ENCODE measurements at regions not wholly inside any gene's neighbourhood (a gene's known extent, or its start where the extent isn't known, plus 50 kb on each side); places are given as distances from the start of the nearest gene placed in this dataset.
"Not testable (repeated sequence)": the region's sequence is repeated elsewhere in the genome, so short reads cannot be mapped to it uniquely, and the experiment has no call there.

DNA sequence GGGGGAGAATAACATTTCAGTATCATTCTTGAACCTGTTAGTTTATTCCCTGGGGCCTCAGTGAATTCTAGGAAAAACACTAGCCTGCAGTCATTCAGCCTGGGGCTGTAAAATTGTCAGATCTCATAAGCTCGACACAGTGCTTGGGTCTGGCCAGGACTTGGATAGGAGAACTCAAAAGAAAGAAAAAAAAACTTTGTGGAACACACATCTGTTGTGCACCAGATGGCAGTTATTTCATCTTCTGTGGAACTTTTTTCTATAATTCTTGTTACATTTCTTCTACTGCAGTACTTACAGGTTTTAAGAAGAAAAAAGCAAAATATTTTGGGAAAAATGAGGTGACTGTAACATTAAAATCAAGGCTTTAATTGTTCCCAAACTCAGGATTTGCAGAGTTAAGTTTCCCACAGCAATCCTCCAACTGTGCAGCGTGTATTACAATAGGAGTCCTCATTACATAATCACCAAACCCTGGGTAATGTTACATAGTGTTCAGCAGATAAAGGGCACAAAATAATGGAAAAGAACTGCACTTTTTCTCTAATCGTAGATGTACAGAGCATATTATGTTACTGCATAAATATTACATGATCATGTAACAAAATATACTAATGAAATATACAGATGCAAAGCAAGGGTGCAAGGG lies 531.1 kb upstream of the CITED2 start:
- peak; percentile 74 for DNase-seq

DNA sequence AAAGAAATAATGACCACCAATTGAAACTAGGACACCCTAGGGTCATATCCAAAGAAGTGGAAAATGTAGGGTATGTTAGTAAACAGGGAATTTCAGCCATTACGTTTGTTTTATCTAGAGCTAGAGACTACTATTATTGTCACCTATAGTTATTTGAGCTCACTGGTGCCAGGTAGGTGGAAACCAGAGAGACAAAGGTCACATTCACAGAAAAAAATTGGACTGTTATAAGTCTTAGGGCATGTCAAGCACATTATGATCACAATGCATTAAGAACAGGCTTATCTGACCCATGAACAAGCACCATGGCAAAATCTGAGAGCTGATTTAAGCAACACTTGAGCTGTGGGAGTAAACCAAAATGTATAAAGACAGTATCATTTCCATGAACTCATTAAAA lies 530.1 kb upstream of the CITED2 start:
- no peak for DNase-seq

DNA sequence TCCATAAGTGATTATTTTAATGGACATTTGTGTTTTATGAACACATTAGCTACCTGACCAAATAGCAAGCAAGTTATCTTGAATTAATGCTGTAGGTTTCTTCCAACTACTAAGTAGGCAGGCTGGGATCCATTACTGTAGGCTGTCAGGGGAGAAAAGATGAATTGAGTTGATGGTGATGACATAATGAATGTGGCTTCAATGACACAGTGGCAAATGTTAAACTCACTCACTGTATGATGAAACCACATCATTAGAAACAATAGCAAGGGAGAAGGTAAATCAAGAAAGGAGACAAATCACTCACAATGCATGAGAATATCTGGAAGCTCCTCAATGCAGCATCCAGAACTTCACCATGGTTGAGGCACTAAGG lies 529.7 kb upstream of the CITED2 start:
- DNase-seq = no peak

DNA sequence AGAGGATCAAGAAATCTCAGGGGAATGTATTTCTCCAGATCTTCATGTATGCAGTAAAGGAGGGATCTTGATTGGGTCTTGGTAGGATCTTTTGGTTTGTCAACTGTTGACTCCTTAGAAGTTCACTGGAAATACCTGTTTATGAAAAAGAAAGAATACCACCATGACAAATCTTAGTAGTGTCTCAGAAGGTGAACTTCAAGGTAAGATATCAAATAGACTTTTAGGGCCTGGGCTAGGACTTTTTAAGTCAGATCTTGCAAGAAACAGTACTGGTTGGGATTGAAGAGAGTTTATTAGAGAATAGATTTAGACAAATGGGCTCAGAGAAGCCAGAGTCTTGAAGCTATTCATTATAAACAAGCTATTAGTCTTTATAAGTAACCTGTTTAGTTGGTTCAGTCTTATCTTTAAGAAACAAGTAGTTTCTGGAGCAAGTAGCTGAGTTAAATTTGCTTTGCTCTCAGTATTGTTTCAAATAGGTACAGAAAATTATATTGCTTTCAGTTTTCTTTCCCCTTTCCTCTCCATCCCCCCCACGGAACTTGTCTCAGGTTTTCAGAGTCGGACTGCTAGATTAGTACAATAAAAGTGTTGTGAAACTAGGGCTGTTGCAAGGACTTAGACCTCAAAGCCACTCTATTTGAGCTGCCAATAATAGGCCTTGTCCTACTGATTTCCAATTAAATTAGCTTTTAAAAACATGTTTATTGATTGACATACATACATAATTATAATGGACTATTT lies 529.1 kb upstream of the CITED2 start:
- DNase-seq = no peak

- no peak for DNase-seq
Measured at GRCh38 chr6:139895205-139895793, 520.9 kb upstream of the CITED2 start.

- DNase-seq = no peak
Measured at GRCh38 chr6:139894271-139894670, 519.8 kb upstream of the CITED2 start.

DNA sequence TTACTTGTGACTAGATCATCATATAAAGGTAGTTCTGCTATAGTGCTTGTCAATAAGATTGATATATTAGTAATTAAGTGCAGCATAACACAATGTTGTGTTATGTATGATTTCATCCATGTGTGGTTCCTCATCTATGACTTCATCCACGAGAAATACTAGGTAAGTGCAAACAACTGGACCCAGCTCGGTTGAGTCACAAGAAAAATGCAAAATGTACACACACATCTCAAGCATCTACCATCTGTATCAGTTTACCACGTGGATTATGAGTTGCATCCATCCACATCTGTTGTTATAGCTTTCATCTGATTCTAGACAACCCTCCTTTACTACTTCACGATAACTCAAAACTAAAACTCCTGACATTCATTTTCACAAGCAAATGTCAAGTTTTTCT lies 517.0 kb upstream of the CITED2 start:
- DNase-seq = no peak

- peak; percentile 54 for DNase-seq
Measured at GRCh38 chr6:139888681-139889122, 514.3 kb upstream of the CITED2 start.

DNA sequence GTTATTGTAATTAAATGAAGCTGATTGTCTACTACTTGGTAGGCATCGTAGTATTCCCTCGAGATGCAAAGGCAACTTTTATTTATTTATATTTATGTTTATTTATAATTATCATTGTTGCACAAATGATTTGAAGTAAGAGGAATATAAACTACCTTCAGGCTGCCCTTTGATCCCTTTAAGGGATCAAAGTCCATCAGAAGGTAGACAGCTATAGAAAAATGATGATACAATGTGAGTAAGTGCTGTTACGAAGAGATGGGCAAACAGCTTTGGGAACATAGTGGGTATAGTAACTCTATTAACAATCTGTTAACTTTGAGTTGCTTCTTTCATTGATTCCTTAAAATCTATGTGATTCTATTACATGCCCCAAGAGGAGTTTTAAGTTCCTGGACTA lies 512.8 kb upstream of the CITED2 start:
- DNase-seq = no peak

DNA sequence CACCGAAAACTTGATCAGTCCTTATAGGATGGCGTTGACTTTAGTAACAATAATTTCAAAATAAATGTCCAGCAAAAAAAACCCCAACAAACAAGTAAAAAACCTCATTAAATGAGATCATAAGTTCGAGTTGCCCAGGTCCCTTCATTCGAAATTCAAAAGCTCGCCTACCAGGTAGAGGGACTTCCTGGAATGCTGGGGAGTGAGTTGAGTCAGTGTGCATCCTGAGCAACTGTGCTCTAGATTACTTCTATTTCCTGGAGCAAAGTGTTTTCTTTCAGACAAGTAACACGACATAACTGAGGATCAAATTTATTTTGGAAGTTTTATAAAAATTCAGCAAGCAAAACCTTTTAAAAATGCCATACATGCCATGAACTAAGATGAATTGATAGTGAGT lies 511.9 kb upstream of the CITED2 start:
- DNase-seq = no peak

DNA sequence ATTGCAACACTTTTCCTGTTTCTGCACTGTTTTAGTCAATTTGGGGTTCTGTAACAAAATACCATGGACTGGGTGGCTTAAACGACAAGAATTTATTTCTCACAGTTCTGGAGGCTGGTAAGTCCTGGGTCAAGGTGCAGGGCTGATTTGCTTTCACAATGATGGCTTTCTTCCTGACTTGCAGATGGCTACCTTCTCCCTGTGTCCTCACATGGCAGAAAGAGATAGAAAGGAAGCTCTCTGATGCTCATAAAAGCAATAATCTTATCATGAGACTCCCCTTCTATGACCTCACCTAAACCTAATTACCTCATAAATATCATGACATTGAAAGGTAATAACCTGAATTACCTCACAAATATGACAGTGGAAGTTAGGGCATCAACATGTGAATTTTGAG lies 511.5 kb upstream of the CITED2 start:
- DNase-seq = no peak

GRCh38 chr6:139883776-139884175 lies 509.3 kb upstream of the CITED2 start:
- DNase-seq = no peak

DNA sequence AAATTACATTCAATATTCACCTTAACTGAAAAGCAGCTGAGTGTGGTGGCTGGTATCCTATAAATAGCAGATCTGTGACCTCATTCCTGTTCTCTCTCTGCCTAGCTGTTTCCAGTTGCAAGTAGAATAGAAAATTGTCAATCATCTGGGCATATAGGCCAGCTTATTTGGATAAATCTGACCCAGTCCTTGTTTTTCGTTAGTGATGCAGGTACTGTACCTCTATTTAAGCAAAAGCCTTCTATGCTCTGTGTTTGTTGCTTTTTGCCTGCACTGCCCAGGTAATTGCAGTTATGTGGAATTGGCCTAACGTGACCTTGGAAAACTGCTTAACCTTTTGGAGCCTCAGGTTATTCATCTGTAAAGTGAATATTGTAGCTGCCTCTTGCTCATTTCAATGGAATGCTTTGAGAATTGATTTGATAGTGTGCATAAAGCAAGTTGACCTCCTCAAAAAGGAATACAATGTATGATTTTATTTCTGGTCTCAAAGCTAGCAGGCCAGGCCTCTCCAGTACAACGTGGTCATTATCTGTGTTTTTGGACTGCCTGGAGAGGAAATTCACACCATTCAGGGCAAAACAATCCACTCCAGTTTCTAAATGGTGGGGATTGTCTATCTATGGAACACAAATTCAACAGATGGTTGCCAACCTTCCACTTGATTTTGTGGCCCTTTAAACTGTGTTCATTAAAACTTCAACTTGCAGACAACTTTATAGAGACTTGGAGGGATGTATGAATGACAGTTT lies 508.7 kb upstream of the CITED2 start:
- peak; percentile 63 for DNase-seq

DNA sequence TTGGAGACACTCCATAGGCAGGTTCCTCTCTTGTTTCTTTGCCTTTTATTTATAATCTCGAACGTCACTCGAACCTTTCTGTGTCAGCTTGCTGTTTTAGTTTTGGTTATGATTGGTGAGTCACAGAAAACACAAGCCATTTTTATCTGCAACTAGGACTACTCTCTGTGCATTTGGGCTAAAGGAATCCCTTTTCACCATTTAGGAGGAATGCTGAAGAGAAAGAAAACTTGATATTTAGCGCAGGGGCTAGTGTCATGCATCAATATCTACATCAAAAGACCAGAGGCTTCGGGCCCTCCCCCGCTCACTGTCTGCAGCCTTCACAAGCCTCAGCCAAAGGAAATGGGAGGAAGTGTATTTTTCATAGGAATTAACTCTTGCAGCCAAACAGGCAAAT lies 507.8 kb upstream of the CITED2 start:
- no peak for DNase-seq

DNA sequence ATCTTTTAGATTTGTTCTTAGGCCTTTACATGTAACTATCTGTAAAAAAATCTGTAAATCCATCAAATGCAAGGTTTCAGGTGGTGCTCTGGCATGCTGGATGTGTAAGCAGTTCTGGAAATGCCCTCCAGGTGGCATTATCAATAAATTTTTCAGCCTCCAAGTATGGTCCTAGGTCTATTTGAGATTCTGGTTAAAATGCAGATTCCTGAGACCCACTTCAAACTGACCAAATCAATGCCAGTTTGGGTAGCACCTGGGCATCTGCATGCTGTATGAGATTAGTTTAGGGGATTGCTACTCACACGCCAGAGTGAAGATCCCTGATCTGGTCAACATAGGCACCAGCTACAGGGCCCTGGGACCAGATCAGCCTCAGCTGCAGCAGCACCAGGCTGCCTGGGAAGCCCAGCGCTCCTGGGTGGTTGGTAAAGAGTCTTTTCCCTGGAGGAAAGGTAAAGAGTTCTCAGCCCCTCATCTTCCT lies 507.3 kb upstream of the CITED2 start:
- DNase-seq = peak; percentile 56

DNA sequence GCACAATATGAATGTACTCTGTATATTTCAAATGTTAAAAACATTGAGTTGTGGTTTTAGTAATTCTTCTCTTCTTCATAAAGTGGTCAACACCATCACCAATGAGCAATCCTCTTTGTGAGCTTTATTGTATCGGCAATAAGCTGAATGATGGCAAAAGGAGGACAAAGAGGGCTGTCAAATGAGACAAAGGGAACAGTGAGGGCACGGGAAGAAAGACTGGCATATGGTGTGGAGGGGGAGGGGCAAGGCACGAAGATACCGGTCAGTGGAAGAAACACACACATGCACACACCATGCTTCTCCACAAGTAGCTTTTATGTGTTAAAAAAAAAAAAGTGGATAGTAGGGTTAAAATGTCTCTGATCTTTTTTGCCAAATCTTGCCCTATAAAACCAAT lies 506.8 kb upstream of the CITED2 start:
- no peak for DNase-seq

DNA sequence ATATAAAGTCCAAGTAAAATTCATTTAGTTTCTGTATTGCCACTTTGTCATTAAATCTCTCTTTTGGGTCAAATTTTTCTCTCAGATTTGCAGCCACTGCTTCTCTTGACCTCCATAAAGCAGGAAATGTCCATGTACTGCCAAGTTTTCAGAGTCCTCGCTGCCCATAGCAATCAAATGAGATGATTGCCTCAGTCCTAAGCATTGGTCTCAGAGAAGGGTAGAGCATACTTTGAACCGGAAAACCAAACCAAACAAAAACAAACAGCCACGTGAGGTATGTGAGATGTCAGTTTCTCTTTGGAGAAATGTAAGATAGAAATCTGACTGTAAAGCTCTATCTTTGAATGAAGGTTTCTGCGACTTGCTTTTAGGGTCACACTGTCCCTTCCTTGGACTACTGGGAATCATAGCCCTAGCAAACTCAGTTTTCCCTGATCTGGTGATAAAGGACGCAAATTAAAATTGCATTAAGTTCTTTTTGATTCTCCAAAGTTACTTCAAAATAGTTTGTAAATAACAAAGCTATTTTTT lies 505.4 kb upstream of the CITED2 start:
- no peak for DNase-seq

DNA sequence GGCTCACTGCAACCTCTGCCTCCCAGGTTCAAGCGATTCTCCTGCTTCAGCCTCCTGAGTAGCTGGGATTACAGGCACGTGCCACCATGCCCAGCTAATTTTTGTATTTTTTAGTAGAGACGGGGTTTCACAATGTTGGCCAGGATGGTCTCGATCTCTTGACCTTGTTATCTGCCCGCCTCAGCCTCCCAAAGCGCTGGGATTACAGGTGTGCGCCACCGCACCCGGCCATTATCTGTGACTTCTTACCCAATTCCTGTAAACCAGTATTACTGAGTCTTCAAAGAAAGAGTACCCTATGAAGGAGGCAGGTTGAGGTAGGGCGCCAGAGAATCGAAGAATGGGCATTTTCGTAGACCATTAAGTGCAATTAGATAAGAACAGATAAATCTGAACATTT lies 504.8 kb upstream of the CITED2 start:
- not testable (repeated sequence) for DNase-seq

DNA sequence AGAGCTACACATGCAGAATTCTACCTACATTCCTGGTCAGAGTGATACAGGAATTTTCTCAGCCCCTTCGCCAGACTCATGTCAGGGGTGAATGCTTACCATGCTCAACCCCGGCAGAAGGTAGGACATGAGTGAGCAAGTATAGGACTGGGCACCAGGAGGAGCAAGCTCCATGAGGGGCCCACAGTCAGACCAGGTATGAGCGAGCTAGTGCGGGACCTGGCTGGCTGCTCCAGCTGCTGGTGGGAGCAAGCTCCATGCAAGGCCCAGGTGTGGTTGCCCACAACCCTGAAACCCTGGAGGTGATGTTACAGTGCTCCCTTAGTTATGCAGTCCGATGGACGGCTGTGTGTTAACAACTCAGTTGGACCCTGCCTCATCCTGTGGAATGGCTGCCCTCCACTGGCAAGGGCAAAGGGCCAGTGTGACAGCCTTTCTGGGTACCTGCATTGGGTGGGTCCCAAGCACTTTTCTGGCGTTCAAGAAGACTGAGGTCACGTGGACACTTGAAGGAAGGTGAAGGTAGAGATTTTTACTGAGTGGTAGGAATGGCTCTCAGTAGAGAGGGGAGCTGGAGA lies 503.5 kb upstream of the CITED2 start:
- no peak for DNase-seq

GRCh38 chr6:139872665-139873064 lies 498.2 kb upstream of the CITED2 start:
- no peak for DNase-seq

GRCh38 chr6:139871803-139872510 lies 497.5 kb upstream of the CITED2 start:
- no peak for DNase-seq

Measured in tongue (tissue), 1 donor.